LNCaP clone FGC (cell line): ENCODE measurements at regions not wholly inside any gene's neighbourhood (a gene's known extent, or its start where the extent isn't known, plus 50 kb on each side); places are given as distances from the start of the nearest gene placed in this dataset.

Source experiments
- DNase-seq: peaks from one replicate; pipeline ENCODE4 v3.0.0-alpha.2; 2011; ENCODE audit warnings: low read depth
- H3K4me3 ChIP-seq: 2 replicates; pipeline ENCODE4 v1.5.1; 2011; ENCODE audit warnings: mild to moderate bottlenecking, low read depth, low read length, control low read depth
- TF ChIP-seq, protein P1 (sequence below): IDR thresholded peaks from 2 replicates; pipeline ENCODE4 v1.5.1; 2012; ENCODE audit warnings: mild to moderate bottlenecking; ENCODE audit not compliant: control insufficient read depth, insufficient read depth; ENCODE audit errors: extremely low read depth

DNA sequence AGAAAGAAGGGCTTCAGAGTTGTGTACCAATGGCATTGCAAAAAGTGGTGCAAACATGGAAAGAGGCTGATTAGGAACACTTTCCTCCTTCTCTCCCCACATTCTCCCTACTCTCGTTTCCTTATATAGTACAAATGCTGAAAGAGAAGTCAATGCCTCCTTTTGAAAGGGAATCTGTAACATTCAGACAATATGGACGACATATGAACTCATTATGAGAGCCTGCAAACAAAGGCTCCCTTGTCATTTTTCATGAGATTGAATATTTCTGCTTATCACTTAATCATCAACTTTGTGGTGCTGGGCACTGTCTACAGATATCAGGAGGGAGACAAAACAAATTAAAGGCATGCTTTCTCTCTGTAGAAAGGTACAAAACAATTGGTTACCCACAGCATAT is 437.1 kb upstream of the PHF14 start:
- TF ChIP-seq, protein P1, sequence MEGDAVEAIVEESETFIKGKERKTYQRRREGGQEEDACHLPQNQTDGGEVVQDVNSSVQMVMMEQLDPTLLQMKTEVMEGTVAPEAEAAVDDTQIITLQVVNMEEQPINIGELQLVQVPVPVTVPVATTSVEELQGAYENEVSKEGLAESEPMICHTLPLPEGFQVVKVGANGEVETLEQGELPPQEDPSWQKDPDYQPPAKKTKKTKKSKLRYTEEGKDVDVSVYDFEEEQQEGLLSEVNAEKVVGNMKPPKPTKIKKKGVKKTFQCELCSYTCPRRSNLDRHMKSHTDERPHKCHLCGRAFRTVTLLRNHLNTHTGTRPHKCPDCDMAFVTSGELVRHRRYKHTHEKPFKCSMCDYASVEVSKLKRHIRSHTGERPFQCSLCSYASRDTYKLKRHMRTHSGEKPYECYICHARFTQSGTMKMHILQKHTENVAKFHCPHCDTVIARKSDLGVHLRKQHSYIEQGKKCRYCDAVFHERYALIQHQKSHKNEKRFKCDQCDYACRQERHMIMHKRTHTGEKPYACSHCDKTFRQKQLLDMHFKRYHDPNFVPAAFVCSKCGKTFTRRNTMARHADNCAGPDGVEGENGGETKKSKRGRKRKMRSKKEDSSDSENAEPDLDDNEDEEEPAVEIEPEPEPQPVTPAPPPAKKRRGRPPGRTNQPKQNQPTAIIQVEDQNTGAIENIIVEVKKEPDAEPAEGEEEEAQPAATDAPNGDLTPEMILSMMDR = no peak
- DNase-seq = no peak

DNA sequence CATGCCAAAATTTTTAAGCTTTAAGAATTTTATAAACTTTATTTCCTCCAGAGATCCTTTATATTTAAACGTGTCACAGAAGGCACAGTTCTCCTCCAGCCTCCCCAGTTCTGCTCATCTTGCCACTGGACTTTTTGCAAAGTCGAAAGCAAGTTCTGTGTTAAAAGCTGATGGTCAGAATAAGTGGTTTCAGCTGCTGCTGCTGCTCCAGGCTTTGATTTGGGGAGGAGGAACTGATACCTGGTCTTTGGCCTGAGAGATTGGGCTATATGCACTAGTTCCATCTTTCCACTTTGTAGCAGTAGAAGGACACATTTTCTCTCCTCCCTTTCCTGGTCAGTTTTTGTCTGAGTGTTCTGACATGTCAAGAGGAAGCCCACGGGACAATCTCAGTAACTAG is 435.9 kb upstream of the PHF14 start:
- TF ChIP-seq, protein P1 = no peak

More for the DNA sequence above, 437.1 kb upstream of the PHF14 start:
- no peak overlapping the region for H3K4me3 ChIP-seq

GRCh38 chr7:10557375-10557774 is 416.3 kb upstream of the PHF14 start:
- TF ChIP-seq, protein P1 = no peak
- no peak overlapping the region for H3K4me3 ChIP-seq
- DNase-seq = no peak

More for the DNA sequence above, 435.9 kb upstream of the PHF14 start:
- no peak for DNase-seq
- no peak overlapping the region for H3K4me3 ChIP-seq

DNA sequence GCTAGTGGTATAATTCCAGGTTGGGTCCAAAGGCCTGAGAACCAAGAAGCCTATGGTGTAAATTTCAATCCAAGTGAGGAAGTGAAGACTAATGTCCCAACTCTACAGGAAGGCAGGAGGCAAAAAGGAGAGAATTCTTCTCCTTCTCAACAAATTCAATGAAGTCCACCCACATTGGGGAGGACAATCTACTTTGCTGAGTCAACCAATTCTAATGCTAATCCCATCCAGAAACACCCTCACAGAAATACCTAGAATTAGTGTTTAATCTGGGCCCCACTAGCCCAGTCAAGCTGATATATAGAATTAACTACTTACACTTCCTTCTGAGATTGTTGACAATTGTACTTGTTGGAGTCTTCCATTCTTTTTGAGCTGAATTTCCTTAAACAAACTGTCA is 413.2 kb upstream of the PHF14 start:
- no peak overlapping the region for H3K4me3 ChIP-seq
- TF ChIP-seq, protein P1 = no peak
- DNase-seq = no peak

DNA sequence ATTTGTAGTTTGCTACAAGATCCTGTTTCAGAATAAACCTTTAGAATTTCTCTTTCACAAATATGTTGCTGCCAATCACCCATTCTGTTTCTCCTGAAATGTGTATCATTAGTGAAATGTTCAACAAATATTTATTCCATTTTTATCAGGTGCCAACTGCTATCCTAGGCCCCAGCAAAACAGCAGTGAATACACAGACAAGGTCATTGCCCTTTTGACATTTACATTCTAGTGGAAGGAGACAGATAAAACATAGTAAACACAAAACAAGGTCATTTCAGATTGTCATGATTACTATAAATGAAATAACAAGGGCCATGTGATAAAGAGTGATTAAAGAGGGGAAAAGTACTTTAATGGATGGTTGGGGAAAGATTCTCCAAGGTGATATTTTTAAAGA is 404.8 kb upstream of the PHF14 start:
- TF ChIP-seq, protein P1 = no peak
- no peak overlapping the region for H3K4me3 ChIP-seq
- no peak for DNase-seq

GRCh38 chr7:10571759-10572158 is 401.9 kb upstream of the PHF14 start:
- no peak for DNase-seq
- no peak overlapping the region for H3K4me3 ChIP-seq
- TF ChIP-seq, protein P1 = no peak

- H3K4me3 ChIP-seq = no peak overlapping the region
- no peak for DNase-seq
- TF ChIP-seq, protein P1 = no peak
Observed at GRCh38 chr7:10577866-10578374, 395.8 kb upstream of the PHF14 start.
